ENCODE measurements at regions not wholly inside any gene's neighbourhood (a gene's known extent, or its start where the extent isn't known, plus 50 kb on each side); places are given as distances from the start of the nearest gene placed in this dataset.
"Not testable (repeated sequence)": the region's sequence is repeated elsewhere in the genome, so short reads cannot be mapped to it uniquely, and the experiment has no call there.

- no peak for DNase-seq (ENCODE audit: low spot score)
Observed at GRCh38 chr3:64390893-64391292, 165.6 kb upstream of the PRICKLE2 start.

- no peak for DNase-seq (ENCODE audit: low spot score)
Observed at GRCh38 chr3:64388886-64389285, 163.6 kb upstream of the PRICKLE2 start.

GRCh38 chr3:64387688-64388087 lies 162.4 kb upstream of the PRICKLE2 start:
- DNase-seq (ENCODE audit: low spot score), result no peak

GRCh38 chr3:64385277-64385676 lies 160.0 kb upstream of the PRICKLE2 start:
- DNase-seq (ENCODE audit: low spot score), result no peak

- DNase-seq (ENCODE audit: low spot score), result no peak
Observed at GRCh38 chr3:64384561-64384960, 159.3 kb upstream of the PRICKLE2 start.

GRCh38 chr3:64382153-64382552 lies 156.9 kb upstream of the PRICKLE2 start:
- DNase-seq (ENCODE audit: low spot score), result no peak

GRCh38 chr3:64381367-64381766 lies 156.1 kb upstream of the PRICKLE2 start:
- no peak for DNase-seq (ENCODE audit: low spot score)

- no peak for DNase-seq (ENCODE audit: low spot score)
Observed at GRCh38 chr3:64380546-64380945, 155.3 kb upstream of the PRICKLE2 start.

GRCh38 chr3:64379221-64379620 lies 154.0 kb upstream of the PRICKLE2 start:
- DNase-seq (ENCODE audit: low spot score), result no peak

GRCh38 chr3:64377942-64378341 lies 152.7 kb upstream of the PRICKLE2 start:
- DNase-seq (ENCODE audit: low spot score), result no peak

GRCh38 chr3:64375737-64376136 lies 150.5 kb upstream of the PRICKLE2 start:
- no peak for DNase-seq (ENCODE audit: low spot score)

GRCh38 chr3:64369390-64369789 lies 144.1 kb upstream of the PRICKLE2 start:
- DNase-seq (ENCODE audit: low spot score), result no peak

GRCh38 chr3:64368257-64369020 lies 143.2 kb upstream of the PRICKLE2 start:
- DNase-seq (ENCODE audit: low spot score), result no peak

GRCh38 chr3:64365877-64366276 lies 140.6 kb upstream of the PRICKLE2 start:
- no peak for DNase-seq (ENCODE audit: low spot score)

GRCh38 chr3:64363842-64364241 lies 138.6 kb upstream of the PRICKLE2 start:
- no peak for DNase-seq (ENCODE audit: low spot score)

- no peak for DNase-seq (ENCODE audit: low spot score)
Observed at GRCh38 chr3:64361962-64362735, 136.9 kb upstream of the PRICKLE2 start.

GRCh38 chr3:64361036-64361435 lies 135.8 kb upstream of the PRICKLE2 start:
- not testable (repeated sequence) for DNase-seq (ENCODE audit: low spot score)

GRCh38 chr3:64360280-64360679 lies 135.0 kb upstream of the PRICKLE2 start:
- DNase-seq (ENCODE audit: low spot score), result no peak

- no peak for DNase-seq (ENCODE audit: low spot score)
Observed at GRCh38 chr3:64359735-64360134, 134.5 kb upstream of the PRICKLE2 start.

- DNase-seq (ENCODE audit: low spot score), result no peak
Observed at GRCh38 chr3:64358853-64359252, 133.6 kb upstream of the PRICKLE2 start.

GRCh38 chr3:64358176-64358575 lies 132.9 kb upstream of the PRICKLE2 start:
- no peak for DNase-seq (ENCODE audit: low spot score)

- no peak for DNase-seq (ENCODE audit: low spot score)
Observed at GRCh38 chr3:64357481-64357880, 132.2 kb upstream of the PRICKLE2 start.

- no peak for DNase-seq (ENCODE audit: low spot score)
Observed at GRCh38 chr3:64355401-64355807, 130.1 kb upstream of the PRICKLE2 start.
